HG02884 (cell line): ENCODE measurements at regions not wholly inside any gene's neighbourhood (a gene's known extent, or its start where the extent isn't known, plus 50 kb on each side); places are given as distances from the start of the nearest gene placed in this dataset.
"Not testable (repeated sequence)": the region's sequence is repeated elsewhere in the genome, so short reads cannot be mapped to it uniquely, and the experiment has no call there.

Source experiments
- ATAC-seq: cut with Tn5 transposase; IDR thresholded peaks from one replicate; pipeline ENCODE4 v1.9.1; 2021; ENCODE audit warnings: mild to moderate bottlenecking, moderate library complexity; ENCODE audit not compliant: unreplicated experiment

- peak; percentile 59 for ATAC-seq
These were observed 2144.1 kb upstream of the TPTE start for GRCh38 chr21:8377093-8377841.

- peak; percentile 41 for ATAC-seq
These were observed 2140.8 kb upstream of the TPTE start for GRCh38 chr21:8380419-8381079.

DNA sequence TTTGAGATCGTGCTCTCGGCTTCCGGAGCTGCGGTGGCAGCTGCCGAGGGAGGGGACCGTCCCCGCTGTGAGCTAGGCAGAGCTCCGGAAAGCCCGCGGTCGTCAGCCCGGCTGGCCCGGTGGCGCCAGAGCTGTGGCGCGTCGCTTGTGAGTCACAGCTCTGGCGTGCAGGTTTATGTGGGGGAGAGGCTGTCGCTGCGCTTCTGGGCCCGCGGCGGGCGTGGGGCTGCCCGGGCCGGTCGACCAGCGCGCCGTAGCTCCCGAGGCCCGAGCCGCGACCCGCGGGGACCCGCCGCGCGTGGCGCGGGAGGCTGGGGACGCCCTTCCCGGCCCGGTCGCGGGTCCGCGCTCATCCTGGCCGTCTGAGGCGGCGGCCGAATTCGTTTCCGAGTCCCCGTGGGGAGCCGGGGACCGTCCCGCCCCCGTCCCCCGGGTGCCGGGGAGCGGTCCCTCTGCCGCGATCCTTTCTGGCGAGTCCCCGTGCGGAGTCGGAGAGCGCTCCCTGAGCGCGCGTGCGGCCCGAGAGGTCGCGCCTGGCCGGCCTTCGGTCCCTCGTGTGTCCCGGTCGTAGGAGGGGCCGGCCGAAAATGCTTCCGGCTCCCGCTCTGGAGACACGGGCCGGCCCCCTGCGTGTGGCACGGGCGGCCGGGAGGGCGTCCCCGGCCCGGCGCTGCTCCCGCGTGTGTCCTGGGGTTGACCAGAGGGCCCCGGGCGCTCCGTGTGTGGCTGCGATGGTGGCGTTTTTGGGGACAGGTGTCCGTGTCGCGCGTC, 2133.0 kb upstream of the TPTE start:
- ATAC-seq = not testable (repeated sequence)

DNA sequence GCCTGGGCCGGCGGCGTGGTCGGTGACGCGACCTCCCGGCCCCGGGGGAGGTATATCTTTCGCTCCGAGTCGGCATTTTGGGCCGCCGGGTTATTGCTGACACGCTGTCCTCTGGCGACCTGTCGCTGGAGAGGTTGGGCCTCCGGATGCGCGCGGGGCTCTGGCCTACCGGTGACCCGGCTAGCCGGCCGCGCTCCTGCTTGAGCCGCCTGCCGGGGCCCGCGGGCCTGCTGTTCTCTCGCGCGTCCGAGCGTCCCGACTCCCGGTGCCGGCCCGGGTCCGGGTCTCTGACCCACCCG, 2132.5 kb upstream of the TPTE start:
- ATAC-seq = not testable (repeated sequence)

GRCh38 chr21:8390550-8391171, 2130.7 kb upstream of the TPTE start:
- ATAC-seq = not testable (repeated sequence)

DNA sequence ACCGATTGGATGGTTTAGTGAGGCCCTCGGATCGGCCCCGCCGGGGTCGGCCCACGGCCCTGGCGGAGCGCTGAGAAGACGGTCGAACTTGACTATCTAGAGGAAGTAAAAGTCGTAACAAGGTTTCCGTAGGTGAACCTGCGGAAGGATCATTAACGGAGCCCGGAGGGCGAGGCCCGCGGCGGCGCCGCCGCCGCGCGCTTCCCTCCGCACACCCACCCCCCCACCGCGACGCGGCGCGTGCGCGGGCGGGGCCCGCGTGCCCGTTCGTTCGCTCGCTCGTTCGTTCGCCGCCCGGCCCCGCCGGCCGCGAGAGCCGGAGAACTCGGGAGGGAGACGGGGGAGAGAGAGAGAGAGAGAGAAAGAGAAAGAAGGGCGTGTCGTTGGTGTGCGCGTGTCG, 2127.0 kb upstream of the TPTE start:
- ATAC-seq = not testable (repeated sequence)

DNA sequence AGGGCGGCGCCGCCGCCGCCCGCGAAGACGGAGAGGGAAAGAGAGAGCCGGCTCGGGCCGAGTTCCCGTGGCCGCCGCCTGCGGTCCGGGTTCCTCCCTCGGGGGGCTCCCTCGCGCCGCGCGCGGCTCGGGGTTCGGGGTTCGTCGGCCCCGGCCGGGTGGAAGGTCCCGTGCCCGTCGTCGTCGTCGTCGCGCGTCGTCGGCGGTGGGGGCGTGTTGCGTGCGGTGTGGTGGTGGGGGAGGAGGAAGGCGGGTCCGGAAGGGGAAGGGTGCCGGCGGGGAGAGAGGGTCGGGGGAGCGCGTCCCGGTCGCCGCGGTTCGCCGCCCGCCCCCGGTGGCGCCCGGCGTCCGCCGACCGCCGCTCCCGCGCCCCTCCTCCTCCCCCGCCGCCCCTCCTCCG, 2125.4 kb upstream of the TPTE start:
- not testable (repeated sequence) for ATAC-seq

DNA sequence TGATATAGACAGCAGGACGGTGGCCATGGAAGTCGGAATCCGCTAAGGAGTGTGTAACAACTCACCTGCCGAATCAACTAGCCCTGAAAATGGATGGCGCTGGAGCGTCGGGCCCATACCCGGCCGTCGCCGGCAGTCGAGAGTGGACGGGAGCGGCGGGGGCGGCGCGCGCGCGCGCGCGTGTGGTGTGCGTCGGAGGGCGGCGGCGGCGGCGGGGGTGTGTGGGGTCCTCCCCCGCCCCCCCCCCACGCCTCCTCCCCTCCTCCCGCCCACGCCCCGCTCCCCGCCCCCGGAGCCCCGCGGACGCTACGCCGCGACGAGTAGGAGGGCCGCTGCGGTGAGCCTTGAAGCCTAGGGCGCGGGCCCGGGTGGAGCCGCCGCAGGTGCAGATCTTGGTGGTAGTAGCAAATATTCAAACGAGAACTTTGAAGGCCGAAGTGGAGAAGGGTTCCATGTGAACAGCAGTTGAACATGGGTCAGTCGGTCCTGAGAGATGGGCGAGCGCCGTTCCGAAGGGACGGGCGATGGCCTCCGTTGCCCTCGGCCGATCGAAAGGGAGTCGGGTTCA, 2122.4 kb upstream of the TPTE start:
- ATAC-seq = not testable (repeated sequence)

GRCh38 chr21:8399866-8400265, 2121.5 kb upstream of the TPTE start:
- not testable (repeated sequence) for ATAC-seq

GRCh38 chr21:8401799-8402198, 2119.6 kb upstream of the TPTE start:
- ATAC-seq = not testable (repeated sequence)

- ATAC-seq = not testable (repeated sequence)
These were observed 2115.1 kb upstream of the TPTE start for GRCh38 chr21:8406331-8406730.

GRCh38 chr21:8411139-8411671, 2110.2 kb upstream of the TPTE start:
- ATAC-seq = not testable (repeated sequence)

DNA sequence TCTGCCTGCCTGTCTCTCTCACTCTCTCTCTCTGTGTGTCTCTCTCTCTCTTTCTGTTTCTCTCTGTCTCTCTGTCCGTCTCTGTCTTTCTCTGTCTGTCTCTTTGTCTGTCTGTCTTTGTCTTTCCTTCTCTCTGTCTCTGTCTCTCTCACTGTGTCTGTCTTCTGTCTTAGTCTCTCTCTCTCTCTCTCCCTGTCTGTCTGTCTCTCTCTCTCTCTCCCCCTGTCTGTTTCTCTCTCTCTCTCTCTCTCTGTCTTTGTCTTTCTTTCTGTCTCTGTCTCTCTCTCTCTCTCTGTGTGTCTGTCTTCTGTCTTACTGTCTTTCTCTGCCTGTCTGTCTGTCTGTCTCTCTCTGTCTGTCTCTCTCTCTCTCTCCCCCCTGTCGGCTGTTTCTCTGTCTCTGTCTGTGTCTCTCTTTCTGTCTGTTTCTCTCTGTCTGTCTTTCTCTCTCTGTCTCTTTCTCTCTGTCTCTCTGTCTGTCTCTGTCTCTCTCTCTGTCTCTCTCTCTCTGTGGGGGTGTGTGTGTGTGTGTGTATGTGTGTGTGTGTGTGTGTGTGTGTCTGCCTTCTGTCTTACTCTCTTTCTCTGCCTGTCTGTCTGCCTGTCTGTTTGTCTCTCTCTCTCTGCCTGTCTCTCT, 2101.3 kb upstream of the TPTE start:
- peak; percentile 71 for ATAC-seq

DNA sequence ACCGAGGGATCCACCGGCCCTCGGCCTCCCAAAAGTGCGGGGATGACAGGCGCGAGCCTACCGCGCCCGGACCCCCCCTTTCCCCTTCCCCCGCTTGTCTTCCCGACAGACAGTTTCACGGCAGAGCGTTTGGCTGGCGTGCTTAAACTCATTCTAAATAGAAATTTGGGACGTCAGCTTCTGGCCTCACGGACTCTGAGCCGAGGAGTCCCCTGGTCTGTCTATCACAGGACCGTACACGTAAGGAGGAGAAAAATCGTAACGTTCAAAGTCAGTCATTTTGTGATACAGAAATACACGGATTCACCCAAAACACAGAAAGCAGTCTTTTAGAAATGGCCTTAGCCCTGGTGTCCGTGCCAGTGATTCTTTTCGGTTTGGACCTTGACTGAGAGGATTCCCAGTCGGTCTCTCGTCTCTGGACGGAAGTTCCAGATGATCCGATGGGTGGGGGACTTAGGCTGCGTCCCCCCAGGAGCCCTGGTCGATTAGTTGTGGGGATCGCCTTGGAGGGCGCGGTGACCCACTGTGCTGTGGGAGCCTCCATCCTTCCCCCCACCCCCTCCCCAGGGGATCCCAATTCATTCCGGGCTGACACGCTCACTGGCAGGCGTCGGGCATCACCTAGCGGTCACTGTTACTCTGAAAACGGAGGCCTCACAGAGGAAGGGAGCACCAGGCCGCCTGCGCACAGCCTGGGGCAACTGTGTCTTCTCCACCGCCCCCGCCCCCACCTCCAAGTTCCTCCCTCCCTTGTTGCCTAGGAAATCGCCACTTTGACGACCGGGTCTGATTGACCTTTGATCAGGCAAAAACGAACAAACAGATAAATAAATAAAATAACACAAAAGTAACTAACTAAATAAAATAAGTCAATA, 2093.4 kb upstream of the TPTE start:
- ATAC-seq = peak; percentile 24

- peak; percentile 55 for ATAC-seq
These were observed 2092.5 kb upstream of the TPTE start for GRCh38 chr21:8428668-8429456.

DNA sequence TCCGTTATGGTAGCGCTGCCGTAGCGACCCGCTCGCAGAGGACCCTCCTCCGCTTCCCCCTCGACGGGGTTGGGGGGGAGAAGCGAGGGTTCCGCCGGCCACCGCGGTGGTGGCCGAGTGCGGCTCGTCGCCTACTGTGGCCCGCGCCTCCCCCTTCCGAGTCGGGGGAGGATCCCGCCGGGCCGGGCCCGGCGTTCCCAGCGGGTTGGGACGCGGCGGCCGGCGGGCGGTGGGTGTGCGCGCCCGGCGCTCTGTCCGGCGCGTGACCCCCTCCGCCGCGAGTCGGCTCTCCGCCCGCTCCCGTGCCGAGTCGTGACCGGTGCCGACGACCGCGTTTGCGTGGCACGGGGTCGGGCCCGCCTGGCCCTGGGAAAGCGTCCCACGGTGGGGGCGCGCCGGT, 2086.7 kb upstream of the TPTE start:
- ATAC-seq = not testable (repeated sequence)

GRCh38 chr21:8443093-8443492, 2078.3 kb upstream of the TPTE start:
- ATAC-seq = not testable (repeated sequence)

- ATAC-seq = not testable (repeated sequence)
These were observed 2071.6 kb upstream of the TPTE start for GRCh38 chr21:8449807-8450206.
